Ovary (tissue), 3 donors: ENCODE measurements at regions not wholly inside any gene's neighbourhood (a gene's known extent, or its start where the extent isn't known, plus 50 kb on each side); places are given as distances from the start of the nearest gene placed in this dataset.

Experiments
- EP300 ChIP-seq: sonication (generic); formaldehyde crosslinking; IDR thresholded peaks from one replicate; pipeline ENCODE4 v1.6.1; 2017; ENCODE audit warnings: antibody characterized with exemption
- POLR2A ChIP-seq: fragments of 450-650 bp; IDR thresholded peaks from one replicate; pipeline ENCODE4 v1.6.1; 2017; ENCODE audit warnings: antibody characterized with exemption, mild to moderate bottlenecking, moderate library complexity
- TF ChIP-seq, protein P1 (sequence below), 3 donors: fragments of 450-650 bp in 2 of 3; fragments of 200-600 bp in 1 of 3; IDR thresholded peaks; one replicate each; pipeline versions ENCODE4 v1.5.1 to v1.8.0; 2016 to 2022; ENCODE audit warnings: antibody characterized with exemption in 3 of 3, mild to moderate bottlenecking in 1 of 3
- donor health status: DM: no; HTN: no; CAD: no.

- TF ChIP-seq, protein P1, sequence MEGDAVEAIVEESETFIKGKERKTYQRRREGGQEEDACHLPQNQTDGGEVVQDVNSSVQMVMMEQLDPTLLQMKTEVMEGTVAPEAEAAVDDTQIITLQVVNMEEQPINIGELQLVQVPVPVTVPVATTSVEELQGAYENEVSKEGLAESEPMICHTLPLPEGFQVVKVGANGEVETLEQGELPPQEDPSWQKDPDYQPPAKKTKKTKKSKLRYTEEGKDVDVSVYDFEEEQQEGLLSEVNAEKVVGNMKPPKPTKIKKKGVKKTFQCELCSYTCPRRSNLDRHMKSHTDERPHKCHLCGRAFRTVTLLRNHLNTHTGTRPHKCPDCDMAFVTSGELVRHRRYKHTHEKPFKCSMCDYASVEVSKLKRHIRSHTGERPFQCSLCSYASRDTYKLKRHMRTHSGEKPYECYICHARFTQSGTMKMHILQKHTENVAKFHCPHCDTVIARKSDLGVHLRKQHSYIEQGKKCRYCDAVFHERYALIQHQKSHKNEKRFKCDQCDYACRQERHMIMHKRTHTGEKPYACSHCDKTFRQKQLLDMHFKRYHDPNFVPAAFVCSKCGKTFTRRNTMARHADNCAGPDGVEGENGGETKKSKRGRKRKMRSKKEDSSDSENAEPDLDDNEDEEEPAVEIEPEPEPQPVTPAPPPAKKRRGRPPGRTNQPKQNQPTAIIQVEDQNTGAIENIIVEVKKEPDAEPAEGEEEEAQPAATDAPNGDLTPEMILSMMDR (IDR thresholded peaks at IDR 0.05), result no peak
- no peak for TF ChIP-seq POLR2A
- TF ChIP-seq EP300, result no peak
Observed at GRCh38 chr3:160128056-160128455, 97.2 kb upstream of the C3orf80 start.
